GM23248 (cell line): ENCODE measurements at regions not wholly inside any gene's neighbourhood (a gene's known extent, or its start where the extent isn't known, plus 50 kb on each side); places are given as distances from the start of the nearest gene placed in this dataset.

Source experiments
- DNase-seq: peaks from one replicate; pipeline ENCODE4 v3.0.0-alpha.2; 2015
- H2AFZ ChIP-seq: fragments of 200-600 bp; sonication (generic); 2 replicates; pipeline ENCODE4 v1.6.1; 2016; ENCODE audit warnings: antibody characterized with exemption
- H3F3A ChIP-seq: fragments of 200-600 bp; sonication (generic); 2 replicates; pipeline ENCODE4 v1.6.1; 2016; ENCODE audit warnings: mild to moderate bottlenecking, antibody characterized with exemption, mixed run types; ENCODE audit not compliant: insufficient read depth
- H3K27ac ChIP-seq: fragments of 200-600 bp; sonication (generic); 2 replicates; pipeline ENCODE4 v1.5.1; 2016; ENCODE audit warnings: mild to moderate bottlenecking
- H3K27me3 ChIP-seq: fragments of 200-600 bp; sonication (generic); replicated peaks from 2 replicates; pipeline ENCODE4 v1.6.1; 2016; ENCODE audit warnings: mild to moderate bottlenecking; ENCODE audit not compliant: insufficient read depth
- H3K36me3 ChIP-seq: fragments of 200-600 bp; sonication (generic); 2 replicates; pipeline ENCODE4 v1.6.1; 2016; ENCODE audit warnings: low read depth, mild to moderate bottlenecking
- H3K4me1 ChIP-seq: fragments of 200-600 bp; sonication (generic); 2 replicates; pipeline ENCODE4 v1.6.1; 2016; ENCODE audit warnings: mild to moderate bottlenecking; ENCODE audit not compliant: insufficient read depth
- H3K4me2 ChIP-seq: fragments of 200-600 bp; sonication (generic); one replicate; pipeline ENCODE4 v1.6.1; 2016; ENCODE audit warnings: mild to moderate bottlenecking; ENCODE audit not compliant: unreplicated experiment
- H3K4me3 ChIP-seq: fragments of 200-600 bp; sonication (generic); 2 replicates; pipeline ENCODE4 v1.5.1; 2016; ENCODE audit warnings: mild to moderate bottlenecking
- H3K79me2 ChIP-seq: fragments of 200-600 bp; sonication (generic); 2 replicates; pipeline ENCODE4 v1.6.1; 2016; ENCODE audit warnings: mild to moderate bottlenecking; ENCODE audit not compliant: insufficient read depth
- H3K9ac ChIP-seq: fragments of 200-600 bp; sonication (generic); 2 replicates; pipeline ENCODE4 v1.6.1; 2016; ENCODE audit warnings: mild to moderate bottlenecking
- H3K9me2 ChIP-seq: fragments of 200-600 bp; sonication (generic); 2 replicates; pipeline ENCODE4 v1.6.1; 2016; ENCODE audit warnings: mixed run types, mild to moderate bottlenecking, moderate library complexity; ENCODE audit not compliant: insufficient read depth
- H3K9me3 ChIP-seq: fragments of 200-600 bp; sonication (generic); one replicate; pipeline ENCODE4 v1.6.1; 2017; ENCODE audit warnings: low read depth
- H4K20me1 ChIP-seq: fragments of 200-600 bp; sonication (generic); 2 replicates; pipeline ENCODE4 v1.6.0; 2016; ENCODE audit not compliant: insufficient read depth
- EZH2 ChIP-seq: fragments of 200-600 bp; sonication (generic); IDR thresholded peaks from 2 replicates; pipeline ENCODE4 v1.6.1; 2018; ENCODE audit warnings: antibody characterized with exemption, mild to moderate bottlenecking; ENCODE audit not compliant: insufficient read depth, poor library complexity, severe bottlenecking
- EZH2phosphoT487 ChIP-seq: fragments of 200-600 bp; sonication (generic); IDR thresholded peaks from 2 replicates; pipeline ENCODE4 v1.6.1; 2018; ENCODE audit warnings: antibody characterized with exemption, moderate library complexity, mild to moderate bottlenecking, low read depth; ENCODE audit not compliant: insufficient read depth
- WGBS, 2 experiments: methylation state at CpG; one replicate each; pipeline ENCODE4 v1.1.6; 2015 to 2017; ENCODE audit warnings: low lambda C conversion rate in 2 of 2, low coverage in 1 of 2; ENCODE audit errors: missing lambda C conversion rate in 2 of 2; 5-methylcytosine and 5-hydroxymethylcytosine counted together
- in situ Hi-C: fragments of 300-500 bp; cut with MboI; formaldehyde crosslinking; loops from 2 replicates; pipeline ENCODE4 v1.15.0; 2020

DNA sequence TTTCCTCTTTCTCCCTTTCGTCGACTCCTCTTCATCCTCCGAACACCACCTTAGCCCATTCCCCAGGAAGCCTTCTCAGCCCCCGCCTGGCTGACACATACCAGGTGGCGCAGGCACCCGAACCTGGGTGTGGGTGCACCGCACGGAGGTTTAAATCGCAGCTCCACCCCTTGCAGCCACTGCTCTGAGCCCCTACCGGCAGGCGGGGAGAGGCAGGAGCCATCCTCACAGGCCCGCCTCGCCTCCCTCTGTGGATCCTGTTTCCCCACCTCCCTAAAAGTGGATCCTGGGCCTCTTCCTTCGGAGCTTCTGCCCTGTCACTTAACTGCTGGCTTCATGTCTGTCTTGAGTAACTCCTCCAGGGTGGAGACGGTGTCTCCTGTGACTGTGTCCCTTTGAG is 110.7 kb downstream of the OLFM1 start:
- no peaks in the 10 kb centered on the region for H3K36me3 ChIP-seq
- TF ChIP-seq EZH2phosphoT487 (no peak), EZH2 (no peak)
- 18 to 19% methylated on average over 15 of the region's 15 CpGs for WGBS, 2 experiments
- DNase-seq = no peak
- no peaks in the 10 kb centered on the region for H3K4me1 ChIP-seq
- H3F3A ChIP-seq = no peaks in the 10 kb centered on the region
- H3K27ac ChIP-seq = no peak overlapping the region
- no peak overlapping the region for H3K9ac ChIP-seq
- no peaks in the 10 kb centered on the region for H4K20me1 ChIP-seq
- no peaks in the 10 kb centered on the region for H3K79me2 ChIP-seq
- H3K4me3 ChIP-seq = no peak overlapping the region
- no peak overlapping the region for H3K4me2 ChIP-seq
- H2AFZ ChIP-seq = no peak overlapping the region
- in situ Hi-C loops = no loop called here
- no peaks in the 10 kb centered on the region for H3K9me2 ChIP-seq
- H3K9me3 ChIP-seq = no peaks in the 10 kb centered on the region
- H3K27me3 ChIP-seq = peaks cover 24% of the 10 kb centered on the region

DNA sequence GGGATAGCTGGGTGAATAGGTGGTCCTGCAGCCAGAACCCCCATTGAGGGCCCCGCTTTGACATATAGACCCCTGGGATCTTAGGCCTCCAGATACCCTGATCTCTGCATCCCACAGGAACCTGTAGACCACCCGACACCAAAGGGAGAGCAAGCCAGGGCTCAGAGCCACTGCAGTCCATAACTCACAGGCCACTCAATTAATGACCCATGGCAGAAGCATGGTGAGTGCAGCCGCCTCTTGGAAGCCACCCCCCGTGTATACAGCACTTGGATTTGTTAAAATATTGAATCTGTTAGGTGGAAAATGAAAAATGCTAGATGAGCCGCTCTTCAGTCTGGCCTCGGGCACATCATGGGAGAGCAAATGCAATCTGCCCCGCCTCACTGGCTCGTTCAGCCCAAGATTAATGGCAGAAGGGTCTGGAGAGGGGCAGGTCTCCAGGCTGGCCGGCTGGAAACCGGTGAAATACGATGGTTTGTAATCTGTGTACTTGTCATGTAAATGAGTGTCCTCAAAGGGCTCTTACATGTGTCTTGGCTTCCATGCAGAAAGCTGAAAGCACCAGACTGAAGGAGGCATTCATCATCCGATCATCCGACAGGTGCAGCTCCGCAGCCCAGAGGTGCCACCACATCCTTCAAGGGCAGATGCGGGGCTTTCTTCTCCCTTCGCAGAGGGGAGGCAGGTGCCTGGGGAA is 111.3 kb downstream of the OLFM1 start:
- WGBS, 2 experiments = 8 to 10% methylated on average over 16 of the region's 16 CpGs
- in situ Hi-C loops = no loop called here
- no peak overlapping the region for H2AFZ ChIP-seq

DNA sequence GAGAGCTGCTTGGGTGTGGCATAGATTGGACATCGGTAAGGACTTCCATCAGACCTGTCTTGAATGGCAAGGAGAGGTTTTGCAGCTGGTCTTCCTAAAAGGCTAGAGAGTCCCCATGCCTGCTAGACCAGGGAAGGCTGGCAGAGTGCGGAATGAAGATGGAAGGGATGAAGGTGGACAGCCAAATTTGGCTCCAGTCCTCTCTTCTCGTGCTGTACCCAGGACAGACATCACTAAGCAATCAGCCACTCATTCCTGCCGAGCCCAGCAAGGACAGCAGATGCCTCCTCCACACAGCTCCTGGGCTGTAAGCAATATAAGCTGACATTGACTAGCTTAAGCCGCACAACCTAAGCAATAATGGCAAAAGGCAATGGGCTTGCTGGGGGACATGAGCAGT is 112.0 kb downstream of the OLFM1 start:
- Histone ChIP-seq H3K4me3 (no peak overlapping the region), H3K9me3 (no peaks in the 10 kb centered on the region), H4K20me1 (no peaks in the 10 kb centered on the region), H3K79me2 (no peaks in the 10 kb centered on the region), H3K9ac (no peak overlapping the region), H2AFZ (no peak overlapping the region), H3K9me2 (no peaks in the 10 kb centered on the region), H3F3A (no peaks in the 10 kb centered on the region), H3K27ac (no peak overlapping the region), H3K4me1 (no peaks in the 10 kb centered on the region), H3K4me2 (no peak overlapping the region), H3K27me3 (peaks cover 24% of the 10 kb centered on the region), H3K36me3 (no peaks in the 10 kb centered on the region)
- in situ Hi-C loops = no loop called here
- DNase-seq = no peak
- TF ChIP-seq EZH2phosphoT487 = no peak
- no peak for TF ChIP-seq EZH2
- 31 to 40% methylated on average over 5 of the region's 5 CpGs for WGBS, 2 experiments

More for the DNA sequence above, 111.3 kb downstream of the OLFM1 start:
- Histone ChIP-seq H3K9ac (no peak overlapping the region), H3K27me3 (peaks cover 24% of the 10 kb centered on the region), H3K4me1 (no peaks in the 10 kb centered on the region), H3K79me2 (no peaks in the 10 kb centered on the region), H3K4me2 (no peak overlapping the region), H3K4me3 (no peak overlapping the region), H3K27ac (no peak overlapping the region), H4K20me1 (no peaks in the 10 kb centered on the region), H3F3A (no peaks in the 10 kb centered on the region), H3K9me2 (no peaks in the 10 kb centered on the region), H3K36me3 (no peaks in the 10 kb centered on the region), H3K9me3 (no peaks in the 10 kb centered on the region)
- TF ChIP-seq EZH2 (no peak), EZH2phosphoT487 (no peak)
- no peak for DNase-seq

DNA sequence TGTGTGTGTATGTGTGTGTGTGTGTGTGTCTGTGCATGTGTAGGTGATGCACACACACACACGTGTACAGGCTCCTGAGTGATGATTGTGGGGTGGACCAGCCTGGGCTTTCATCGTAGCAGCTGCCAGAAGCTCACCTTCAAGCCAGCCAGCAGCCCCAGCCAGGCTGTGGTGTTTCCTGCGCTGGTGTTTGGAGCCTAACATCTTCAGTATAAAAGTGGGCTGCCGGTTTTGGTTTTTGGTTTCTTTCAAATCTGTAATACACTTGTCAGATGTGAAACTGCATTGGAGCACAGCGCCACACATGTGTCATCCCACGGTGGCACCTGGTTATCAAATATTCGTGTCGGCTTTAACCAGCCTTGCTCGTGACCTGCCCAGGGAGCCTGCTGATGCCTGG is 114.2 kb downstream of the OLFM1 start:
- Histone ChIP-seq H3K27me3 (peaks cover 24% of the 10 kb centered on the region), H3K9me3 (no peaks in the 10 kb centered on the region), H3K4me2 (no peak overlapping the region), H3K79me2 (no peaks in the 10 kb centered on the region), H3F3A (no peaks in the 10 kb centered on the region), H3K4me1 (no peaks in the 10 kb centered on the region), H3K36me3 (no peaks in the 10 kb centered on the region), H3K27ac (no peak overlapping the region), H3K4me3 (no peak overlapping the region), H2AFZ (no peak overlapping the region), H3K9ac (no peak overlapping the region), H4K20me1 (no peaks in the 10 kb centered on the region), H3K9me2 (no peaks in the 10 kb centered on the region)
- WGBS, 2 experiments = 67 to 69% methylated on average over 9 of the region's 9 CpGs
- no peak for DNase-seq
- TF ChIP-seq EZH2phosphoT487 (no peak), EZH2 (no peak)
- in situ Hi-C loops = no loop called here
